ENCODE measurements at regions not wholly inside any gene's neighbourhood (a gene's known extent, or its start where the extent isn't known, plus 50 kb on each side); places are given as distances from the start of the nearest gene placed in this dataset.

DNA sequence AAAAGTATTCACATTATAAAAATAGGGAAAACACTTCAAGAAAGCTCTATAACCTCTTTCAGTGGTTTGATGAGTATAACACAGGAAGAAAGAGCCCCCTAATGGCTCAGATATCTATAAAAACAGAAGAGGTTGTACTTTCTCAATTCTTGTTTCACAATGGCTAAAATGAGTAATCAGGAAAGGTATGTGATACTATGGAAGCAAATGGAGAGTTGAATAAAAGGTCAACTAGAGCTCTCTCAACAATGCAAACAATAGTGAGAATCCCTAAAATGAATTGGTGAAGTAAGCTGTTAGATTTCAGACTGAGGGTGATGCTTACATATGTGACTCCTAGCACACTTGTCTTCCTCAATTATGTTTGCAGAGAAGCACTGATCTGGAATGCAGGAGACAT lies 584.6 kb upstream of the CDH18 start:
- TF ChIP-seq POLR2A (IDR thresholded peaks at IDR 0.05; ENCODE audit: low read length) (no peak), GATA1 (IDR thresholded peaks at IDR 0.05; ENCODE audit: low read depth, low read length) (no peak)
